Subcutaneous abdominal adipose tissue (tissue), 5 donors: ENCODE measurements at regions not wholly inside any gene's neighbourhood (a gene's known extent, or its start where the extent isn't known, plus 50 kb on each side); places are given as distances from the start of the nearest gene placed in this dataset.
"Not testable (repeated sequence)": the region's sequence is repeated elsewhere in the genome, so short reads cannot be mapped to it uniquely, and the experiment has no call there.

Experiments used
- H3K27ac ChIP-seq: one replicate; pipeline ENCODE4 v1.7.0; 2013; ENCODE audit warnings: low read depth, mild to moderate bottlenecking, inconsistent platforms, low read length, moderate library complexity
- H3K27me3 ChIP-seq, 5 donors: one replicate each; pipeline ENCODE4 v1.7.0; 2013; ENCODE audit warnings: low read length in 5 of 5, inconsistent platforms in 1 of 5; ENCODE audit not compliant: control insufficient read depth in 5 of 5, insufficient read depth in 4 of 5
- H3K36me3 ChIP-seq, 5 donors: one replicate each; pipeline ENCODE4 v1.7.0; 2013; ENCODE audit warnings: low read length in 5 of 5; ENCODE audit not compliant: control insufficient read depth in 5 of 5, insufficient read depth in 5 of 5
- H3K4me1 ChIP-seq, 5 donors: one replicate each; pipeline ENCODE4 v1.7.0; 2013; ENCODE audit warnings: low read length in 5 of 5, mild to moderate bottlenecking in 3 of 5, moderate library complexity in 1 of 5; ENCODE audit not compliant: control insufficient read depth in 5 of 5, insufficient read depth in 5 of 5
- H3K4me3 ChIP-seq, 5 donors: one replicate each; pipeline ENCODE4 v1.7.0; 2013; ENCODE audit warnings: low read length in 5 of 5, low read depth in 1 of 5
- H3K9ac ChIP-seq, 5 donors: one replicate each; pipeline ENCODE4 v1.7.0; 2013; ENCODE audit warnings: low read length in 5 of 5, mild to moderate bottlenecking in 4 of 5, moderate library complexity in 3 of 5
- H3K9me3 ChIP-seq, 5 donors: one replicate each; pipeline ENCODE4 v1.7.0; 2013; ENCODE audit warnings: low read length in 5 of 5; ENCODE audit not compliant: control insufficient read depth in 5 of 5
- donor health status: healthy.
- donor health status: healthy.
- donor health status: healthy.
- donor health status: healthy.
- donor health status: healthy.

DNA sequence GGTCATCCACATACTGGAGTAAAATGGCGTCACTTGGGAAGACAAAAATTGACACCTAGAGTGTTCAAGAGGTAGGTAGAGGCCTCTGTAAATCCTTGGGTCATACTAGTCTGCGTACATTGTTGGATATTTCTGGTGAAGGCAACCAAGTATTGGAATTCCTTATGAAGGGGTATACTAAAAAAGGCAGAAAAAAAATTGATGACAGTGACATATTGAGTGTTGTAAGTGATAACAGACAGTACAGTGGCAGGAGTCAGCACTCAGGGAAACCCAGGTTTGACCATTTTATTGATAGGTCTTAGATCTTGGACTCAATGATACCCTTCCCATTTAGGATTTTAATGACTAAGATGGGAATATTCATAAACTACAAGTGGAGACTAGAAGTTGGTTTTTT is 359.1 kb upstream of the VSTM2A start:
- H3K9ac ChIP-seq = no peak overlapping the region
- H3K36me3 ChIP-seq = no peaks in the 10 kb centered on the region
- no peak overlapping the region for H3K27ac ChIP-seq
- H3K9me3 ChIP-seq = peaks cover 0 to 5% (median 0%) of the 10 kb centered on the region in 5 donors
- no peaks in the 10 kb centered on the region for H3K4me1 ChIP-seq
- H3K4me3 ChIP-seq = no peak overlapping the region
- H3K27me3 ChIP-seq = no peaks in the 10 kb centered on the region

DNA sequence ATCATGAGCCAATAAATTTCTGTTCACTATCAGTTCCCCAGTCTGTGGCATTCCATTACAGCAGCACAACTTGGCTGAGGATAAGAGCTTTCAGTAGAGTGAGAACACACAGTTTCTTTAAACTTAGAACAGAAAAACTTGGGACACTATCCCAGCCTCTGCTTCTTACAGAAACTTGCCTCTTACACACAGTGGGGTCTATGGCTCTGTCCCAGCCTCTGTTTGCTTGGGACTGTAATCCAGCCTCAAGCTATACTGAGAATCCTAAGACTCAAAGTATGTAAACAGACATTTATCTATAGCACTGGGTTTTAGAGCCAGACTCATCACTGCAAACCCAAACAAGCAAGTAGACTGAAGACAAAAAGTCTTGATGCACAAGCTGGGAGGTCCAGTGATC is 355.8 kb upstream of the VSTM2A start:
- H3K4me3 ChIP-seq = no peak overlapping the region
- no peaks in the 10 kb centered on the region for H3K27me3 ChIP-seq
- H3K9ac ChIP-seq = no peak overlapping the region
- H3K9me3 ChIP-seq = peaks cover 0 to 11% (median 4%) of the 10 kb centered on the region in 5 donors
- H3K27ac ChIP-seq = no peak overlapping the region
- H3K4me1 ChIP-seq = no peaks in the 10 kb centered on the region
- H3K36me3 ChIP-seq = no peaks in the 10 kb centered on the region

DNA sequence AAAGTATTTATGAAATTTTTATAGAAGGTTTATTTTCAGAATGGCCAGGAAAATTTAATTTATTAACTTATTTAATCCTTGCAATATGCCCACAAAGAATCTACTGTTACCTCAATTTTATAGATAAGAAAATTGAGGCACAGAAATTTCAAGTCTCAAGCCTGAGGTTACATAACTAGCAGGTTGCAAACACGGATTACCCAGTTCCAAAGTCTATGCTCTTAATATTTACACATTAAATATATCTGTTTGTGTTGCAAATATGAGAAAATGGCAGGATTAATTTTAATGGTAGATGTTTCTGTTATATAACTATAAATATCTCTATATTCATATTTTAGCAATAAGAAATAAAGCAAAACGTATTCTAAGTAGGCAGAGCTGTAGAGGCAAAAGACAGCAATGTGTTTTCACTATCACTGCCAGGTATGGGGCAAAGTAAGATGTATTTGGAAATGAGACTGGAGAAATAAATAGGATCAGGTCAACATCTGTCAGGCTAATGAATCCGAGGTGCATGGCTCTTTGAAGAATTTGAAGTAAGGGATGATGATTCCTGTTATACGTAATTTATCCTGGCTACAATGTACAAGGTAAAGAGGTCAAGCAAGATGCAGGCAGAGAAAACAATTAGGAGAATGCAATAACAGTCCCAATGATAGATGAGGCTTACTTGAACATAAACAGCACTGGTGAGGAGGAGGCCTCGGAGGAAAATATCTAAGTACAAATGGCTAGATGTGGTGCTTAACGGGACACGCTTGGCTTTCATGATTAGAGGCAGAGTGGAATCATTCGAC is 354.1 kb upstream of the VSTM2A start:
- H3K9ac ChIP-seq = no peak overlapping the region
- H3K4me1 ChIP-seq = no peaks in the 10 kb centered on the region
- no peak overlapping the region for H3K4me3 ChIP-seq
- H3K27ac ChIP-seq = no peak overlapping the region
- H3K36me3 ChIP-seq = no peaks in the 10 kb centered on the region
- H3K9me3 ChIP-seq = peaks cover 0 to 11% (median 4%) of the 10 kb centered on the region in 5 donors
- no peaks in the 10 kb centered on the region for H3K27me3 ChIP-seq

DNA sequence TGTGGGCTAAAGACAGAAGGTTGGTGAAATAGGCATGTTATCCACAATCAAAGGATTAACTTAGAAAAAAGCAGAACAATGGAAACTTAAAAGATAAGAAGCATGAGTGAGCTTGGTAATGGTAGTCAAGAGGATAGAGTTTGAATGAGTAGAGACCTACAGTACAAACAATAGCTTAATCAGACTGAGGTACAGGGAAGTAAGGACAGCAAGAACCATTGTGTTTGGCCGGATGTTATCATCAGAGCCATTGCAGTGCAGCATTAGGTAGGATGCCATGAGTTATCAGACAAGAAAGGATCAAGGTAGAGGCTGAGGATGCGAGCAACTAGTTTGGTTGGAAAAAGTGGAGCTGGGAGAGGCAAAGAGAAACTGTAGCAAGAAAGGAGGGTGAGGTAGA is 353.3 kb upstream of the VSTM2A start:
- Histone ChIP-seq H3K9me3 (peaks cover 0 to 11% (median 4%) of the 10 kb centered on the region in 5 donors), H3K27ac (no peak overlapping the region), H3K36me3 (no peaks in the 10 kb centered on the region), H3K27me3 (no peaks in the 10 kb centered on the region), H3K9ac (no peak overlapping the region), H3K4me3 (no peak overlapping the region), H3K4me1 (no peaks in the 10 kb centered on the region)

DNA sequence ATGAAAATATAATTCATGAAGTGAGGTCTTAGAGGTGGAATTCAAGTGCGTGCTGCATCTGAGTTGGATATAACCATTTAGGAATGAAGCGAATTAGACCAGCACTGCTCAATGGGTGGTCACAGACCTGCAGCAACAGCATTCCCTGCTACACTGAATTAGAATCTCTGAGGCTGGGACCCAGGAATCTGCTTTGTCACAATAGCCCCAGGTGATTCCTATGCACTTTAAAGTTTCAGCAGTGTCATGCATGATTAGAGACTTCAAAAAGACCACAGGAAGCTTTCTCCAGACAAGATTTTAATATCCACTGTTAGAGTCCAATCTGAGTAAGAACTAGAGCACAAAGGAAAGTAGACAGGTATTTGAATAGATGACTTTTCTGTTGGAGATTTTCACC is 352.8 kb upstream of the VSTM2A start:
- H3K36me3 ChIP-seq = no peaks in the 10 kb centered on the region
- H3K9ac ChIP-seq = no peak overlapping the region
- no peak overlapping the region for H3K27ac ChIP-seq
- peaks cover 0 to 11% (median 4%) of the 10 kb centered on the region in 5 donors for H3K9me3 ChIP-seq
- H3K4me3 ChIP-seq = no peak overlapping the region
- no peaks in the 10 kb centered on the region for H3K4me1 ChIP-seq
- no peaks in the 10 kb centered on the region for H3K27me3 ChIP-seq

DNA sequence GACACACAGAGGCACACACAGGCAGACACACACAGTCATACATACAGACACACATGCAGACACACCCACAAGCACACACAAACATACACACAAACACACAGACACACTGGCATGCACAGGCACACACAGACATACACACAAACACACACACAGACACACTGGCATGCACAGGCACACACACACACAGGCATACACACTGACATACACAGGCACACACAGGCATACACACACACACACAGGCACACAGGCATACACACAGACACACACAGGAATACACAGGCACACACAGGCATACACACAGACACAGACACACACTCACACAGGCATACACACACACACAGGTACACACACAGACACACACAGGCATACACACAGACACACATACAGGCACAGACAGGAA is 340.7 kb upstream of the VSTM2A start:
- H3K36me3 ChIP-seq = no peaks in the 10 kb centered on the region
- H3K9me3 ChIP-seq = peaks cover 0 to 17% (median 6%) of the 10 kb centered on the region in 5 donors
- no peaks in the 10 kb centered on the region for H3K4me1 ChIP-seq
- no peak overlapping the region for H3K9ac ChIP-seq
- H3K27ac ChIP-seq = no peak overlapping the region
- no peak overlapping the region for H3K4me3 ChIP-seq
- H3K27me3 ChIP-seq = no peaks in the 10 kb centered on the region

DNA sequence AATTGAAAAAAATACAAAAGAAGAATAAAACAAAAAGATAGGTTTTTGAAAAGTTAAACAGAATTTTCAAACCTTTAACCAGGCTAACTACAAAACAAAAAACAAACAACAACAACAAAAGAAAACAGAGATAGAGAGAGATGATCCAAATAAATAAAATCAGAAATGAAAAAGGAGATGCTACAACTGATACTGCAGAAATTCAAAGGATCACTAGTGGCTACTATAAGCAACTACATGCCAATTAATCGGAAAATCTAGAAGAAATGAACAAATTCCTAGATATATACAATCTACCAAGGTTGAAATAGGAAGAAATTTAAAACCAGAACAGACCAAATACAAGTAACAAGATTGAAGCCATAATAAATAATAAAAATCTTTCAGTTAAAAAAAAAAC is 326.8 kb upstream of the VSTM2A start:
- Histone ChIP-seq H3K9ac (no peak overlapping the region), H3K27ac (no peak overlapping the region), H3K9me3 (peaks cover 0 to 23% (median 7%) of the 10 kb centered on the region in 5 donors), H3K4me1 (no peaks in the 10 kb centered on the region), H3K4me3 (no peak overlapping the region), H3K27me3 (no peaks in the 10 kb centered on the region), H3K36me3 (no peaks in the 10 kb centered on the region)

DNA sequence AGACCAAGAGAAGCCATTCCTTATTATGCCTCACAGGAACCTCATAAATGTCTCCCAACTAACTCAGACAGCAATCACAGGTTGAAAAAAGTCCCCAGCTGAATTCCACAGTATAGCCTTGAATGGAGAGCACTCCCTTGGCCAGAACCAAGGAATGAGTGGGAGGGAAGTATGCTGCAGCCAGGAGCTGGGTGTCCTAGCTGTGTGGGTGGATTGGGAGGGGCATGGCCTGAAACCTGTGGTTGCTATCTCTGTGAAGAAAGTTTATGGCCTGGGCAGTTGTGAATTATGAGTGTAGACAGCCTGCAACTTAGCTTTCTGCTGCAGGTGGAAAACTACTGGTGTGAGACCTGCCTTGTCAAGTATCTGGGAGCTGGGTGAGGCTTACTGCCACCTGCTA is 316.1 kb upstream of the VSTM2A start:
- not testable (repeated sequence) for H3K27me3 ChIP-seq, H3K9me3 ChIP-seq, H3K4me3 ChIP-seq, H3K9ac ChIP-seq, H3K4me1 ChIP-seq, H3K36me3 ChIP-seq, H3K27ac ChIP-seq

DNA sequence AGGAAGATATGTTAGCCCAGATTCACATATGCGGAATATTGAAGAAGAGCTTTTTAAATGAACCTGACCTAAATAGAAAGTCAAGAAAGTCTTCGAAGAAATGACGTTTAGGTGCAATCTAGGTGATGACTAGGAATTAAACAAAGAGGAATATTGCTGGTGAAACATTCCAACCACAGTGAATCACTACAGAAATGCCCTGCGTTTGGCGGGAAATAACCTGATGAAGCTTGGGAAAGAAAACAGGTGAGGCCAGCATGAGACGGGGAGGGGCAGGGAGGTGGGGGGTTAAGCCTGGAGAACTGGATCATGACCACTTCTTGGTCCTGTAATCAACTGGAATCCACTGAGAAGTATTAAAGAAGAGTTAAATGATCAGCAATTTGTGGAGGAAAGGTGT is 299.4 kb upstream of the VSTM2A start:
- no peaks in the 10 kb centered on the region for H3K36me3 ChIP-seq
- no peak overlapping the region for H3K4me3 ChIP-seq
- H3K27me3 ChIP-seq = no peaks in the 10 kb centered on the region
- H3K9me3 ChIP-seq = peaks cover 0 to 2% (median 0%) of the 10 kb centered on the region in 5 donors
- no peak overlapping the region for H3K27ac ChIP-seq
- H3K4me1 ChIP-seq = no peaks in the 10 kb centered on the region
- H3K9ac ChIP-seq = no peak overlapping the region

DNA sequence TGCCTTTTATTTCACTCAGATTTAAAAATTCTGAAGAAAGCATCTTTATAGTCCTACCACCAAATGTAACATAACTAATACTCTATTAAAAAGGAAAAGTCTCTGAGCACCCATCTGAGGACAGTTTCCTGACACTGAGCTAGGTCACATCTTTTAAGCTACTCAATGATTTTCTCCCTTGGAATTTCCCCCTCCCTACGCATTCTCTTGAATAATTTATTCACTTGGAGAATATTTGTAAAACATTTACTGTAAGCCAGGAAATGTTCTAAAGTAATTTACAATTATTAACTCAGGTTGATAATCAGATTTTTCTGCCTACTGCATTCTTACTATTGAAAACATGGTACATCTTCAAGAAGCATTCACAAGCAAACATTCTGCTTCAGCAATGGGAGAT is 297.2 kb upstream of the VSTM2A start:
- Histone ChIP-seq H3K36me3 (no peaks in the 10 kb centered on the region), H3K27ac (no peak overlapping the region), H3K9ac (no peak overlapping the region), H3K9me3 (peaks cover 0 to 2% (median 0%) of the 10 kb centered on the region in 5 donors), H3K27me3 (no peaks in the 10 kb centered on the region), H3K4me1 (no peaks in the 10 kb centered on the region), H3K4me3 (no peak overlapping the region)
